ENCODE measurements at regions not wholly inside any gene's neighbourhood (a gene's known extent, or its start where the extent isn't known, plus 50 kb on each side); places are given as distances from the start of the nearest gene placed in this dataset.

DNA sequence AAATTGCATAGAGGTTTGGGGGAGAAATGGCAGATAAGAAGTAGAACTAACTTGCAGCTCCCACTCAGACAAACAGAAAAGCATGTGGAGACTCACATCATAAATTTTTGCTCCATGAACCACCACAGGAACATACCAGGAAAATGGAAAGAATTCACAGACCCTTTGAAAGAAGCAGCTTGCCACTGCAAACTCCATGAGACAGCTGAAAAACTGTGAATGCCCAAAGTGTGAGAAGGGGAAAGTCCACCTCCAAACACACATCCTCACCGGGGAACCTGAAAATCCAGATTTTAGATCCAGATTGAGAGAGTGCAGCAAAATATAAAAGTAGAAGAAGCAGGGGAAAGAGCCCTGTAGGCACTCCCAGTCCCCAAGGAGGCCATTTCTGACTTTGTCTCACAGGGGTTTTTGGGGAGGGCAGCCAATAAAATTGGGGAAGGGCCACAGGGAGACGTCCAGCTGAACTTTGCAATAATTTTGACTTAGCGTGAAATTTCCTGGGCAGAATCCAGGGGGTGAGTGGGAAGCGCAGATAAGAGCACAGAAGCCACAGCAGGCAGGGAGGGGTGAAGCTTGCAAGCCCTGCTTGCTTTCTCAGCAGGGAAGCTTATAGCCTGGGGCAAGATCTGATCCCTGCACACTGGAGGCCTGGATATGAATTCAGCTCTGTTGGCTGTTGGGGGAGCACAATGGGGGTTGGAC, 183.4 kb upstream of the UBE2E2 start:
- Histone ChIP-seq H3K4me1 (ENCODE audit: insufficient read depth, low read length, poor library complexity, severe bottlenecking) (no peaks in the 10 kb centered on the region), H3K27ac (ENCODE audit: low read depth, low read length, poor library complexity, severe bottlenecking) (no peak overlapping the region), H3K4me3 (ENCODE audit: low read depth, low read length, poor library complexity, severe bottlenecking) (no peak overlapping the region), H3K36me3 (ENCODE audit: insufficient read depth, low read length, poor library complexity, severe bottlenecking) (no peaks in the 10 kb centered on the region), H3K27me3 (replicated peaks; ENCODE audit: insufficient read depth, low read depth, low read length, poor library complexity) (no peaks in the 10 kb centered on the region), H3K9me3 (ENCODE audit: low read depth, low read length, poor library complexity, severe bottlenecking) (no peaks in the 10 kb centered on the region)
- intact Hi-C loops (cut with micrococcal nuclease; ENCODE audit: unreplicated experiment): no loop called here
- no TSS peak for BruUV-seq (replicated peaks)
- DNase-seq (ENCODE audit: low spot score): no peak
- TF ChIP-seq, protein P1, sequence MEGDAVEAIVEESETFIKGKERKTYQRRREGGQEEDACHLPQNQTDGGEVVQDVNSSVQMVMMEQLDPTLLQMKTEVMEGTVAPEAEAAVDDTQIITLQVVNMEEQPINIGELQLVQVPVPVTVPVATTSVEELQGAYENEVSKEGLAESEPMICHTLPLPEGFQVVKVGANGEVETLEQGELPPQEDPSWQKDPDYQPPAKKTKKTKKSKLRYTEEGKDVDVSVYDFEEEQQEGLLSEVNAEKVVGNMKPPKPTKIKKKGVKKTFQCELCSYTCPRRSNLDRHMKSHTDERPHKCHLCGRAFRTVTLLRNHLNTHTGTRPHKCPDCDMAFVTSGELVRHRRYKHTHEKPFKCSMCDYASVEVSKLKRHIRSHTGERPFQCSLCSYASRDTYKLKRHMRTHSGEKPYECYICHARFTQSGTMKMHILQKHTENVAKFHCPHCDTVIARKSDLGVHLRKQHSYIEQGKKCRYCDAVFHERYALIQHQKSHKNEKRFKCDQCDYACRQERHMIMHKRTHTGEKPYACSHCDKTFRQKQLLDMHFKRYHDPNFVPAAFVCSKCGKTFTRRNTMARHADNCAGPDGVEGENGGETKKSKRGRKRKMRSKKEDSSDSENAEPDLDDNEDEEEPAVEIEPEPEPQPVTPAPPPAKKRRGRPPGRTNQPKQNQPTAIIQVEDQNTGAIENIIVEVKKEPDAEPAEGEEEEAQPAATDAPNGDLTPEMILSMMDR (conservative IDR thresholded peaks at IDR 0.05; ENCODE audit: low read depth, low read length): no peak
- no peak for TF ChIP-seq EZH2 (IDR thresholded peaks at IDR 0.05; ENCODE audit: borderline replicate concordance, low read depth, low read length, poor library complexity, severe bottlenecking)
- ChIA-PET POLR2A (ENCODE audit: low non-redundant PET) (no interaction called here), CTCF (no interaction called here)

DNA sequence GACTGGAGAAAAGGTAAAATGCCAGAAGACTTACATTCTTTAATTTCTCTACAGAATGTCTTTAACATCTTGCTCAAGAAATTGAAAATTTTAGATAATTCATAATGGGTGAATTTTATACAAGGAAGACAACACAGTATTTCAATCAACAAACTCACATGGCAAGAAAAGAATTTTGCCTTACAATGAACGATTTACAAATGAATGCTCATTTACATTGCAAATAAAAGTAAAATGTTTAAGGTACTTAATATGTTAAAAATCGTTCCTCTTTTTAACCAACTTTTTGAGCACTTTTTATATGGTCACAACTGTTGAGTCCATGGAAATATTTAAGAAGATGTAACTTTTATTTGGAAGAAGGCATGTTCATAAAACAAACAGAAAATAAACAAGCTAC, 174.8 kb upstream of the UBE2E2 start:
- H3K4me1 ChIP-seq (ENCODE audit: insufficient read depth, low read length, poor library complexity, severe bottlenecking): no peaks in the 10 kb centered on the region
- ChIA-PET POLR2A (ENCODE audit: low non-redundant PET) (no interaction called here), CTCF (no interaction called here)
- DNase-seq (ENCODE audit: low spot score): no peak
- no TSS peak for BruUV-seq (replicated peaks)
- TF ChIP-seq EZH2 (IDR thresholded peaks at IDR 0.05; ENCODE audit: borderline replicate concordance, low read depth, low read length, poor library complexity, severe bottlenecking): no peak
- TF ChIP-seq, protein P1 (conservative IDR thresholded peaks at IDR 0.05; ENCODE audit: low read depth, low read length): no peak
- no peak overlapping the region for H3K4me3 ChIP-seq (ENCODE audit: low read depth, low read length, poor library complexity, severe bottlenecking)
- intact Hi-C loops (cut with micrococcal nuclease; ENCODE audit: unreplicated experiment): no loop called here
- no peak overlapping the region for H3K27ac ChIP-seq (ENCODE audit: low read depth, low read length, poor library complexity, severe bottlenecking)
- no peaks in the 10 kb centered on the region for H3K27me3 ChIP-seq (replicated peaks; ENCODE audit: insufficient read depth, low read depth, low read length, poor library complexity)
- no peaks in the 10 kb centered on the region for H3K9me3 ChIP-seq (ENCODE audit: low read depth, low read length, poor library complexity, severe bottlenecking)
- H3K36me3 ChIP-seq (ENCODE audit: insufficient read depth, low read length, poor library complexity, severe bottlenecking): no peaks in the 10 kb centered on the region

DNA sequence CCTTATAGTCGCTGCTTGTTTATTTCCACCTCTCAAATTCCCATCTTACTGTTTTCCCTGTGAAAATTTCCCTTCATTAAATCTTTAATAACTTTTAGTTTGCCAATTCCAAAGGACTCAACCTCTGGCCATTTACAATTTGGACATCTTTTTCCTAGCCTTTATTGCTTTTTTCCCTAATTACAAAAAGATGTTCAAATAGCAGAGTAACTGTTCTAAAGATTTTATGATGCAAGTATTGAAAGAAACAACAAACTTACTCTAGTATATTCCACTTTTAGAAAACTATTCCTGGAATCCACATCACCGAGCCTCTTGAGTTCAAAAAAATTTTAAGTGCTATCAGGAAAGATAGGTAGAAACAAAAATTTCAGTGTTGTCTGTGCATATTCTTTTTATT, 174.1 kb upstream of the UBE2E2 start:
- ChIA-PET CTCF (no interaction called here), POLR2A (ENCODE audit: low non-redundant PET) (no interaction called here)
- Histone ChIP-seq H3K27ac (ENCODE audit: low read depth, low read length, poor library complexity, severe bottlenecking) (no peak overlapping the region), H3K27me3 (replicated peaks; ENCODE audit: insufficient read depth, low read depth, low read length, poor library complexity) (no peaks in the 10 kb centered on the region), H3K4me1 (ENCODE audit: insufficient read depth, low read length, poor library complexity, severe bottlenecking) (no peaks in the 10 kb centered on the region), H3K4me3 (ENCODE audit: low read depth, low read length, poor library complexity, severe bottlenecking) (no peak overlapping the region), H3K36me3 (ENCODE audit: insufficient read depth, low read length, poor library complexity, severe bottlenecking) (no peaks in the 10 kb centered on the region), H3K9me3 (ENCODE audit: low read depth, low read length, poor library complexity, severe bottlenecking) (no peaks in the 10 kb centered on the region)
- no peak for TF ChIP-seq EZH2 (IDR thresholded peaks at IDR 0.05; ENCODE audit: borderline replicate concordance, low read depth, low read length, poor library complexity, severe bottlenecking)
- TF ChIP-seq, protein P1 (conservative IDR thresholded peaks at IDR 0.05; ENCODE audit: low read depth, low read length): no peak
- no peak for DNase-seq (ENCODE audit: low spot score)
- no TSS peak for BruUV-seq (replicated peaks)
- intact Hi-C loops (cut with micrococcal nuclease; ENCODE audit: unreplicated experiment): no loop called here
